Epithelial cell of prostate (primary cell): ENCODE measurements at regions not wholly inside any gene's neighbourhood (a gene's known extent, or its start where the extent isn't known, plus 50 kb on each side); places are given as distances from the start of the nearest gene placed in this dataset.

Experiments used
- DNase-seq: peaks from one replicate; pipeline ENCODE4 v3.0.0-alpha.2; 2011; ENCODE audit warnings: low read depth, low spot score
- H3K27ac ChIP-seq: fragments of 450-650 bp; 2 replicates; pipeline ENCODE4 v1.5.1; 2017; ENCODE audit warnings: mild to moderate bottlenecking

- DNase-seq: no peak
- H3K27ac ChIP-seq: no peak overlapping the region
These were observed 366.2 kb downstream of the TNS1 start for GRCh38 chr2:217636578-217636977.

- DNase-seq: no peak
- H3K27ac ChIP-seq: no peak overlapping the region
These were observed 367.9 kb downstream of the TNS1 start for GRCh38 chr2:217634871-217635270.

- DNase-seq: no peak
- no peak overlapping the region for H3K27ac ChIP-seq
These were observed 370.8 kb downstream of the TNS1 start for GRCh38 chr2:217632043-217632442.

GRCh38 chr2:217631115-217631514 is 371.7 kb downstream of the TNS1 start:
- no peak overlapping the region for H3K27ac ChIP-seq
- DNase-seq: no peak

- H3K27ac ChIP-seq: no peak overlapping the region
- no peak for DNase-seq
These were observed 373.4 kb downstream of the TNS1 start for GRCh38 chr2:217629347-217629746.

- DNase-seq: no peak
- no peak overlapping the region for H3K27ac ChIP-seq
These were observed 374.7 kb downstream of the TNS1 start for GRCh38 chr2:217628061-217628460.

- DNase-seq: no peak
- no peak overlapping the region for H3K27ac ChIP-seq
These were observed 375.9 kb downstream of the TNS1 start for GRCh38 chr2:217626926-217627325.

- DNase-seq: no peak
- no peak overlapping the region for H3K27ac ChIP-seq
These were observed 377.1 kb downstream of the TNS1 start for GRCh38 chr2:217625557-217626169.

- no peak for DNase-seq
- H3K27ac ChIP-seq: no peak overlapping the region
These were observed 379.4 kb downstream of the TNS1 start for GRCh38 chr2:217623281-217623912.

GRCh38 chr2:217622205-217623060 is 380.4 kb downstream of the TNS1 start:
- no peak overlapping the region for H3K27ac ChIP-seq
- no peak for DNase-seq

- H3K27ac ChIP-seq: no peak overlapping the region
- no peak for DNase-seq
These were observed 381.4 kb downstream of the TNS1 start for GRCh38 chr2:217621391-217621801.

GRCh38 chr2:217618744-217619143 is 384.1 kb downstream of the TNS1 start:
- no peak overlapping the region for H3K27ac ChIP-seq
- no peak for DNase-seq

- DNase-seq: no peak
- no peak overlapping the region for H3K27ac ChIP-seq
These were observed 385.2 kb downstream of the TNS1 start for GRCh38 chr2:217617616-217618022.

GRCh38 chr2:217616936-217617335 is 385.9 kb downstream of the TNS1 start:
- H3K27ac ChIP-seq: no peak overlapping the region
- DNase-seq: no peak

- no peak overlapping the region for H3K27ac ChIP-seq
- no peak for DNase-seq
These were observed 387.6 kb downstream of the TNS1 start for GRCh38 chr2:217615171-217615570.

GRCh38 chr2:217614498-217614897 is 388.3 kb downstream of the TNS1 start:
- no peak overlapping the region for H3K27ac ChIP-seq
- DNase-seq: no peak

GRCh38 chr2:217614096-217614495 is 388.7 kb downstream of the TNS1 start:
- DNase-seq: no peak
- no peak overlapping the region for H3K27ac ChIP-seq

GRCh38 chr2:217612920-217613319 is 389.9 kb downstream of the TNS1 start:
- no peak overlapping the region for H3K27ac ChIP-seq
- no peak for DNase-seq

GRCh38 chr2:217612211-217612610 is 390.6 kb downstream of the TNS1 start:
- no peak for DNase-seq
- no peak overlapping the region for H3K27ac ChIP-seq

GRCh38 chr2:217611626-217612127 is 391.1 kb downstream of the TNS1 start:
- H3K27ac ChIP-seq: no peak overlapping the region
- DNase-seq: no peak

GRCh38 chr2:217611056-217611455 is 391.7 kb downstream of the TNS1 start:
- no peak overlapping the region for H3K27ac ChIP-seq
- DNase-seq: no peak
